Sigmoid colon (tissue), 4 donors: ENCODE measurements at regions not wholly inside any gene's neighbourhood (a gene's known extent, or its start where the extent isn't known, plus 50 kb on each side); places are given as distances from the start of the nearest gene placed in this dataset.

Source experiments
- EP300 ChIP-seq, 4 donors: sonication (generic); formaldehyde crosslinking; IDR thresholded peaks; one replicate each; pipeline ENCODE4 v1.6.1; 2017; ENCODE audit warnings: antibody characterized with exemption in 4 of 4
- POLR2A ChIP-seq, 2 donors: fragments of 450-650 bp; IDR thresholded peaks; one replicate each; pipeline ENCODE4 v1.6.1; 2016; ENCODE audit warnings: antibody characterized with exemption in 2 of 2, mild to moderate bottlenecking in 2 of 2, moderate library complexity in 2 of 2
- TF ChIP-seq, protein P1 (sequence below), 4 experiments: fragments of 450-650 bp in 3 of 4; fragments of 200-600 bp in 1 of 4; IDR thresholded peaks; one replicate each; pipeline ENCODE4 v1.5.1; 2016 to 2019; ENCODE audit warnings: antibody characterized with exemption in 4 of 4, mild to moderate bottlenecking in 3 of 4, moderate library complexity in 2 of 4

DNA sequence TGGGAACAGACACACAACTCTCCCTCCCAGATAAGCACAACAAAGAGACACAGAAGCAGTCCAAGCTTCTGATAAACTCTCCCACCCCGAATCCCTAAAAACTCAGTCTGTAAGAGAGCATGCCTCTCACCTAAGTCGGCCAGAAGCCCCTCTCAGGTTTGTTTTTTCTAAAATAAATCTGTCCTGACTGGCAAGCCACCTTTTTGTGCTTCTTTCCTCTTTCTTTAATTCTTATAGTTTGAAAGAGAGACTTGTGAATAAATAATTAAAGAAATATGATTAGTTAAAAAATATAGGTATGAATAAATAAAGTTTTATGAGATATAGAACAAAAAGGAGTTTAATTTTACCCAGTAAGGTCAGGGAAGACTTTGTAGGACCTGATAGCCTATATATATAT is 329.0 kb upstream of the SLCO3A1 start:
- no peak for TF ChIP-seq POLR2A (IDR thresholded peaks at IDR 0.05)
- no peak for TF ChIP-seq EP300 (IDR thresholded peaks at IDR 0.05)
- TF ChIP-seq, protein P1, sequence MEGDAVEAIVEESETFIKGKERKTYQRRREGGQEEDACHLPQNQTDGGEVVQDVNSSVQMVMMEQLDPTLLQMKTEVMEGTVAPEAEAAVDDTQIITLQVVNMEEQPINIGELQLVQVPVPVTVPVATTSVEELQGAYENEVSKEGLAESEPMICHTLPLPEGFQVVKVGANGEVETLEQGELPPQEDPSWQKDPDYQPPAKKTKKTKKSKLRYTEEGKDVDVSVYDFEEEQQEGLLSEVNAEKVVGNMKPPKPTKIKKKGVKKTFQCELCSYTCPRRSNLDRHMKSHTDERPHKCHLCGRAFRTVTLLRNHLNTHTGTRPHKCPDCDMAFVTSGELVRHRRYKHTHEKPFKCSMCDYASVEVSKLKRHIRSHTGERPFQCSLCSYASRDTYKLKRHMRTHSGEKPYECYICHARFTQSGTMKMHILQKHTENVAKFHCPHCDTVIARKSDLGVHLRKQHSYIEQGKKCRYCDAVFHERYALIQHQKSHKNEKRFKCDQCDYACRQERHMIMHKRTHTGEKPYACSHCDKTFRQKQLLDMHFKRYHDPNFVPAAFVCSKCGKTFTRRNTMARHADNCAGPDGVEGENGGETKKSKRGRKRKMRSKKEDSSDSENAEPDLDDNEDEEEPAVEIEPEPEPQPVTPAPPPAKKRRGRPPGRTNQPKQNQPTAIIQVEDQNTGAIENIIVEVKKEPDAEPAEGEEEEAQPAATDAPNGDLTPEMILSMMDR (IDR thresholded peaks at IDR 0.05): no peak
